GM23338 (cell line): ENCODE measurements at regions not wholly inside any gene's neighbourhood (a gene's known extent, or its start where the extent isn't known, plus 50 kb on each side); places are given as distances from the start of the nearest gene placed in this dataset.

Source experiments
- ATAC-seq: fragments of 200-7000 bp; cut with Tn5 transposase; 3 replicates; pipeline ENCODE4 v1.9.1; 2020
- DNase-seq: peaks from one replicate; pipeline ENCODE4 v3.0.0-alpha.2; 2015; ENCODE audit warnings: low spot score
- H2AFZ ChIP-seq: fragments of 200-600 bp; sonication (generic); 2 replicates; pipeline ENCODE4 v1.8.0; 2016; ENCODE audit warnings: antibody characterized with exemption, mild to moderate bottlenecking, moderate library complexity
- H3F3A ChIP-seq: fragments of 200-600 bp; sonication (generic); replicated peaks from 2 replicates; pipeline ENCODE4 v1.8.0; 2017; ENCODE audit warnings: antibody characterized with exemption, mixed run types, low read depth
- H3K27ac ChIP-seq: fragments of 200-600 bp; sonication (generic); 2 replicates; pipeline ENCODE4 v1.6.1; 2016; ENCODE audit warnings: low read depth
- H3K27me3 ChIP-seq: fragments of 200-600 bp; sonication (generic); 2 replicates; pipeline ENCODE4 v1.8.0; 2016; ENCODE audit warnings: mild to moderate bottlenecking, mixed run types, moderate library complexity; ENCODE audit not compliant: insufficient read depth
- H3K36me3 ChIP-seq: fragments of 200-600 bp; sonication (generic); 2 replicates; pipeline ENCODE4 v1.8.0; 2016; ENCODE audit warnings: mild to moderate bottlenecking; ENCODE audit not compliant: insufficient read depth
- H3K4me1 ChIP-seq: fragments of 200-600 bp; sonication (generic); 2 replicates; pipeline ENCODE4 v1.8.0; 2016; ENCODE audit warnings: mild to moderate bottlenecking, moderate library complexity; ENCODE audit not compliant: insufficient read depth
- H3K4me2 ChIP-seq: fragments of 200-600 bp; sonication (generic); 2 replicates; pipeline ENCODE4 v1.7.1; 2017; ENCODE audit warnings: mixed run types
- H3K4me3 ChIP-seq: fragments of 200-600 bp; sonication (generic); 2 replicates; pipeline ENCODE4 v1.6.1; 2016; ENCODE audit warnings: mixed run types
- H3K79me2 ChIP-seq: fragments of 200-600 bp; sonication (generic); replicated peaks from 2 replicates; pipeline ENCODE4 v1.8.0; 2017; ENCODE audit warnings: mild to moderate bottlenecking; ENCODE audit not compliant: insufficient read depth
- H3K9me2 ChIP-seq: fragments of 200-600 bp; sonication (generic); 2 replicates; pipeline ENCODE4 v1.8.0; 2017; ENCODE audit not compliant: insufficient read depth
- H4K20me1 ChIP-seq: fragments of 200-600 bp; sonication (generic); replicated peaks from 2 replicates; pipeline ENCODE4 v1.8.0; 2017; ENCODE audit warnings: mild to moderate bottlenecking; ENCODE audit not compliant: insufficient read depth
- H3K27ac Mint-ChIP-seq: 2 replicates; pipeline ENCODE4 v1.8.0; 2020; ENCODE audit warnings: inconsistent platforms, mild to moderate bottlenecking, moderate library complexity, mixed read lengths
- H3K27me3 Mint-ChIP-seq: 3 replicates; pipeline ENCODE4 v1.8.0; 2022; ENCODE audit warnings: low read depth, mild to moderate bottlenecking, moderate library complexity, mixed read lengths, inconsistent platforms; ENCODE audit not compliant: insufficient read depth, poor library complexity
- H3K36me3 Mint-ChIP-seq: 3 replicates; pipeline ENCODE4 v1.8.0; 2021; ENCODE audit warnings: low read depth, mild to moderate bottlenecking, inconsistent platforms, moderate library complexity, mixed read lengths
- H3K4me1 Mint-ChIP-seq: 3 replicates; pipeline ENCODE4 v1.8.0; 2020; ENCODE audit warnings: mild to moderate bottlenecking, inconsistent platforms, mixed read lengths
- H3K4me3 Mint-ChIP-seq: 3 replicates; pipeline ENCODE4 v1.8.0; 2021; ENCODE audit warnings: moderate library complexity, mild to moderate bottlenecking, inconsistent platforms, mixed read lengths
- H3K9me3 Mint-ChIP-seq: 3 replicates; pipeline ENCODE4 v1.8.0; 2020; ENCODE audit warnings: moderate library complexity, mild to moderate bottlenecking, inconsistent platforms, mixed read lengths
- CREB1 ChIP-seq: fragments of 250-450 bp; sonication (Bioruptor Pico); IDR thresholded peaks from 2 replicates; pipeline ENCODE4 v1.5.0; 2020; ENCODE audit warnings: low read depth, mild to moderate bottlenecking, moderate library complexity
- EZH2 ChIP-seq: fragments of 200-600 bp; sonication (generic); IDR thresholded peaks from one replicate; pipeline ENCODE4 v1.8.0; 2017; ENCODE audit warnings: antibody characterized with exemption, mild to moderate bottlenecking, low read depth; ENCODE audit not compliant: unreplicated experiment
- EZH2phosphoT487 ChIP-seq: fragments of 200-600 bp; sonication (generic); IDR thresholded peaks from one replicate; pipeline ENCODE4 v1.8.1; 2018; ENCODE audit warnings: antibody characterized with exemption; ENCODE audit not compliant: unreplicated experiment
- JUNB ChIP-seq: IDR thresholded peaks from one replicate; pipeline ENCODE4 v1.6.1; 2016; ENCODE audit warnings: antibody characterized with exemption; ENCODE audit not compliant: unreplicated experiment
- NANOG ChIP-seq: IDR thresholded peaks from 2 replicates; pipeline ENCODE4 v1.6.1; 2016; ENCODE audit warnings: antibody characterized with exemption, borderline replicate concordance
- POLR2AphosphoS5 ChIP-seq: IDR thresholded peaks from 2 replicates; pipeline ENCODE4 v1.6.1; 2016; ENCODE audit warnings: antibody characterized with exemption, low read depth
- STAT1 ChIP-seq: IDR thresholded peaks from one replicate; pipeline ENCODE4 v1.6.1; 2016; ENCODE audit warnings: antibody characterized with exemption; ENCODE audit not compliant: unreplicated experiment
- ZNF114 ChIP-seq: fragments of 250-450 bp; sonication (Bioruptor Pico); IDR thresholded peaks from 2 replicates; pipeline ENCODE4 v1.5.0; 2020; ENCODE audit warnings: mild to moderate bottlenecking, moderate library complexity
- TF ChIP-seq, protein P1 (sequence below): IDR thresholded peaks from 2 replicates; pipeline ENCODE4 v1.6.1; 2016; ENCODE audit warnings: antibody characterized with exemption
- TF ChIP-seq, protein P2 (sequence below), 2 experiments: fragments of 200-600 bp in 1 of 2; sonication (generic) in 1 of 2; conservative IDR thresholded peaks; 2 replicates each; pipeline versions ENCODE4 v1.5.1 to v1.6.1; 2016 to 2017; ENCODE audit warnings: antibody characterized with exemption in 2 of 2, low read depth in 2 of 2, mild to moderate bottlenecking in 2 of 2, moderate library complexity in 1 of 2
- TF ChIP-seq, protein P3 (sequence below): IDR thresholded peaks from one replicate; pipeline ENCODE4 v1.6.1; 2018; ENCODE audit warnings: antibody characterized with exemption; ENCODE audit not compliant: unreplicated experiment

DNA sequence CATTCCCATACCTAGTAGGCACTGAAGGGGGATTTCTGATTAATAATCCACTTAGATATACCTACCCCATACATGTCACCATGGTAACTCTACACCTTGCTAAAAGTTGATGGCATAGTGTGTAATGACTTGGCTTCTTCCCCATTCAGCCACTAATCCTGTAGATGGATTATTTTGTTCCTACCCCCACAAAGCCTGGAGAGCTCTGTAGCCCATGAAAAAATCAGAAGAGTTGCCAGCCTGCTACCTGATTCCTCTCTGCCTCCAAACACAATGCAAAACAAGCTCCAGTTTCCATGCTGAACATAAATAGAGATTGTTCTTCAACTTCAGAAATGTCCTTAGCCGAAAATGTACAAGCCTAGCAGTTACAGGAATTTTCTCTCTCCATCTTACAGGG lies 98.9 kb upstream of the PFN2 start (continued):
- TF ChIP-seq, protein P1, sequence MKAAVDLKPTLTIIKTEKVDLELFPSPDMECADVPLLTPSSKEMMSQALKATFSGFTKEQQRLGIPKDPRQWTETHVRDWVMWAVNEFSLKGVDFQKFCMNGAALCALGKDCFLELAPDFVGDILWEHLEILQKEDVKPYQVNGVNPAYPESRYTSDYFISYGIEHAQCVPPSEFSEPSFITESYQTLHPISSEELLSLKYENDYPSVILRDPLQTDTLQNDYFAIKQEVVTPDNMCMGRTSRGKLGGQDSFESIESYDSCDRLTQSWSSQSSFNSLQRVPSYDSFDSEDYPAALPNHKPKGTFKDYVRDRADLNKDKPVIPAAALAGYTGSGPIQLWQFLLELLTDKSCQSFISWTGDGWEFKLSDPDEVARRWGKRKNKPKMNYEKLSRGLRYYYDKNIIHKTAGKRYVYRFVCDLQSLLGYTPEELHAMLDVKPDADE = no peak
- TF ChIP-seq, protein P2, sequence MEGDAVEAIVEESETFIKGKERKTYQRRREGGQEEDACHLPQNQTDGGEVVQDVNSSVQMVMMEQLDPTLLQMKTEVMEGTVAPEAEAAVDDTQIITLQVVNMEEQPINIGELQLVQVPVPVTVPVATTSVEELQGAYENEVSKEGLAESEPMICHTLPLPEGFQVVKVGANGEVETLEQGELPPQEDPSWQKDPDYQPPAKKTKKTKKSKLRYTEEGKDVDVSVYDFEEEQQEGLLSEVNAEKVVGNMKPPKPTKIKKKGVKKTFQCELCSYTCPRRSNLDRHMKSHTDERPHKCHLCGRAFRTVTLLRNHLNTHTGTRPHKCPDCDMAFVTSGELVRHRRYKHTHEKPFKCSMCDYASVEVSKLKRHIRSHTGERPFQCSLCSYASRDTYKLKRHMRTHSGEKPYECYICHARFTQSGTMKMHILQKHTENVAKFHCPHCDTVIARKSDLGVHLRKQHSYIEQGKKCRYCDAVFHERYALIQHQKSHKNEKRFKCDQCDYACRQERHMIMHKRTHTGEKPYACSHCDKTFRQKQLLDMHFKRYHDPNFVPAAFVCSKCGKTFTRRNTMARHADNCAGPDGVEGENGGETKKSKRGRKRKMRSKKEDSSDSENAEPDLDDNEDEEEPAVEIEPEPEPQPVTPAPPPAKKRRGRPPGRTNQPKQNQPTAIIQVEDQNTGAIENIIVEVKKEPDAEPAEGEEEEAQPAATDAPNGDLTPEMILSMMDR (conservative IDR thresholded peaks at IDR 0.05; ENCODE audit: low read depth in 2 of 2) = no peak
- TF ChIP-seq NANOG = no peak
- no peak for TF ChIP-seq STAT1
- TF ChIP-seq, protein P3, sequence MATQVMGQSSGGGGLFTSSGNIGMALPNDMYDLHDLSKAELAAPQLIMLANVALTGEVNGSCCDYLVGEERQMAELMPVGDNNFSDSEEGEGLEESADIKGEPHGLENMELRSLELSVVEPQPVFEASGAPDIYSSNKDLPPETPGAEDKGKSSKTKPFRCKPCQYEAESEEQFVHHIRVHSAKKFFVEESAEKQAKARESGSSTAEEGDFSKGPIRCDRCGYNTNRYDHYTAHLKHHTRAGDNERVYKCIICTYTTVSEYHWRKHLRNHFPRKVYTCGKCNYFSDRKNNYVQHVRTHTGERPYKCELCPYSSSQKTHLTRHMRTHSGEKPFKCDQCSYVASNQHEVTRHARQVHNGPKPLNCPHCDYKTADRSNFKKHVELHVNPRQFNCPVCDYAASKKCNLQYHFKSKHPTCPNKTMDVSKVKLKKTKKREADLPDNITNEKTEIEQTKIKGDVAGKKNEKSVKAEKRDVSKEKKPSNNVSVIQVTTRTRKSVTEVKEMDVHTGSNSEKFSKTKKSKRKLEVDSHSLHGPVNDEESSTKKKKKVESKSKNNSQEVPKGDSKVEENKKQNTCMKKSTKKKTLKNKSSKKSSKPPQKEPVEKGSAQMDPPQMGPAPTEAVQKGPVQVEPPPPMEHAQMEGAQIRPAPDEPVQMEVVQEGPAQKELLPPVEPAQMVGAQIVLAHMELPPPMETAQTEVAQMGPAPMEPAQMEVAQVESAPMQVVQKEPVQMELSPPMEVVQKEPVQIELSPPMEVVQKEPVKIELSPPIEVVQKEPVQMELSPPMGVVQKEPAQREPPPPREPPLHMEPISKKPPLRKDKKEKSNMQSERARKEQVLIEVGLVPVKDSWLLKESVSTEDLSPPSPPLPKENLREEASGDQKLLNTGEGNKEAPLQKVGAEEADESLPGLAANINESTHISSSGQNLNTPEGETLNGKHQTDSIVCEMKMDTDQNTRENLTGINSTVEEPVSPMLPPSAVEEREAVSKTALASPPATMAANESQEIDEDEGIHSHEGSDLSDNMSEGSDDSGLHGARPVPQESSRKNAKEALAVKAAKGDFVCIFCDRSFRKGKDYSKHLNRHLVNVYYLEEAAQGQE = no peak
- no peak for TF ChIP-seq EZH2
- no peak for TF ChIP-seq EZH2phosphoT487
- no peak for TF ChIP-seq ZNF114 (CRISPR knock-in tag)
- TF ChIP-seq POLR2AphosphoS5 = no peak
- TF ChIP-seq JUNB = no peak

DNA sequence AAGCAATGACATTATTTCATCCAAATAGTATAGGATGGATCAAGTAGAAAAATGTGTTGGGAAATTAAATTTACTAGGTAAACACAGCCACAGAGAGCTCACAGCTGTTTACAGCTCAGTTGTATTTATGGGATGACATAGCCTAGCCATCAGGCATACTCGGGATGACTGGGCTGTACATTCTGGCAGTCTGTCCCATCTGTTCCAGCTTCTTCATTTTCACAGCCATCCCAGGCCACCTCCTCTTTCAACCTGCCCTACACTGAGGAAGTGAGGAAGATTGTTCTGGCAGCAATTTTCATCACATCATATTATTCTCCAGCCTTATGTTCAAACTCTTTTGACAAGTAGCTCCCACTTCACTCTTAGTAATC lies 98.4 kb upstream of the PFN2 start:
- ATAC-seq (no peak), DNase-seq (no peak)
- Mint-ChIP-seq H3K27ac (no peak overlapping the region), H3K36me3 (no peaks in the 10 kb centered on the region), H3K4me1 (peaks cover 8% of the 10 kb centered on the region), H3K9me3 (no peaks in the 10 kb centered on the region), H3K4me3 (no peak overlapping the region), H3K27me3 (peaks cover 2% of the 10 kb centered on the region)
- 0 out of 2 replicates have a peak, but pooled peaks cover 8% of the 10 kb centered on the region for H3K9me2 ChIP-seq
- H3F3A ChIP-seq = no peaks in the 10 kb centered on the region
- H3K27ac ChIP-seq = no peak overlapping the region
- H3K4me2 ChIP-seq = no peak overlapping the region
- H3K79me2 ChIP-seq = no peaks in the 10 kb centered on the region
- H3K4me3 ChIP-seq = no peak overlapping the region
- no peaks in the 10 kb centered on the region for H4K20me1 ChIP-seq
- H3K27me3 ChIP-seq = no peaks in the 10 kb centered on the region
- H2AFZ ChIP-seq = no peak overlapping the region
- H3K4me1 ChIP-seq = no peaks in the 10 kb centered on the region; the same call in 1 of the 2 replicates
- H3K36me3 ChIP-seq = no peaks in the 10 kb centered on the region
- TF ChIP-seq STAT1 (no peak), ZNF114 (CRISPR knock-in tag) (no peak), NANOG (no peak), EZH2 (no peak), CREB1 (CRISPR knock-in tag) (no peak), EZH2phosphoT487 (no peak)
- TF ChIP-seq, protein P3 = no peak
